SH-SY5Y (cell line): ENCODE measurements at regions not wholly inside any gene's neighbourhood (a gene's known extent, or its start where the extent isn't known, plus 50 kb on each side); places are given as distances from the start of the nearest gene placed in this dataset.

ENCODE experiments used
- GATA2 ChIP-seq: IDR thresholded peaks from 2 replicates; pipeline ENCODE4 v1.6.1; 2011; ENCODE audit warnings: mild to moderate bottlenecking, low read depth, low read length
- GATA3 ChIP-seq: IDR thresholded peaks from 2 replicates; pipeline ENCODE4 v1.6.1; 2011; ENCODE audit warnings: low read depth, mild to moderate bottlenecking, low read length, moderate library complexity

GRCh38 chr10:71145352-71145945, 66.9 kb upstream of the UNC5B start:
- TF ChIP-seq GATA2 (no peak), GATA3 (no peak)
